Heart left ventricle (tissue), 13 donors: ENCODE measurements at regions not wholly inside any gene's neighbourhood (a gene's known extent, or its start where the extent isn't known, plus 50 kb on each side); places are given as distances from the start of the nearest gene placed in this dataset.

Experiments
- POLR2A ChIP-seq, 2 donors: fragments of 450-650 bp; IDR thresholded peaks; one replicate each; pipeline ENCODE4 v1.6.1; 2017; ENCODE audit warnings: antibody characterized with exemption in 2 of 2, mild to moderate bottlenecking in 2 of 2, moderate library complexity in 2 of 2
- TF ChIP-seq, protein P1 (sequence below), 12 donors: fragments of 200-600 bp; sonication (generic) in 4 of 12; IDR thresholded peaks; one replicate each; pipeline versions ENCODE4 v1.5.0 to v1.8.0; 2018 to 2022; ENCODE audit warnings: antibody characterized with exemption in 12 of 12, mild to moderate bottlenecking in 5 of 12
- donor health status: ischemic (EF 13 %, LVEDD 7.1; RV severe dilation, severe dysfunction).
- donor health status: DM: no; HTN: yes; CAD: no.
- donor health status: DM: no; HTN: no; CAD: no.
- donor health status: ischemic (EF 25% LVEDD 6.9; RV normal size, moderate dysfunction).
- donor health status: ischemic (EF 25% LVEDD 5.7; RV mildly dilated, moderate dysfunction).
- donor health status: ischemic (EF 35%, LVEDD 5.7; RV mildly dilated, moderate dysfunction).
- donor health status: nonischemic (EF 11% LVEDD 7.7; RV severe dilation, severe dysfunction).
- donor health status: DM: yes; HTN: yes; CAD: no.
- donor health status: PGD.
- donor health status: ischemic (EF 29% LVEDD 5.4; RV normal size, mild dysfunction).
- donor health status: nonischemic (EF 23%, LVEDD 6.1; RV moderate dilation, normal function).

DNA sequence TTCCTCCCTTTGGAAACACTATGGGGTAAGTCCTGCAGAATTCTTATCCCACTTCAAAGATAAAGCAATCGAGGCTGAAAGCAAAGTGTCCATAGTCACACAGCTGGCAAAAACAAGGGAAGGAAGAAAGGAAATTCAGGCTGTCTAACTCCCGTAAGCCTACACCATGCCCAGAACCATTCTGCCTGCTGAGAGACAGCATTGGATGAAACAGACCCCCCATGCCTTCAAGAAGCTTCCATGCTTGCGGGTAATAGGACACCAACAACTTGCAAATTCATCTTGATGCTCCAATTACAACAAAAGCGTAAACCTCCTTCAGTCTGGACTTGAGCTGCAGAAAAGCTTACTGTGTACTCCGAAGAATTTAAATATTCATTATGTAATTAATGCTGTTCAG, 181.1 kb upstream of the WWC1 start:
- TF ChIP-seq, protein P1, sequence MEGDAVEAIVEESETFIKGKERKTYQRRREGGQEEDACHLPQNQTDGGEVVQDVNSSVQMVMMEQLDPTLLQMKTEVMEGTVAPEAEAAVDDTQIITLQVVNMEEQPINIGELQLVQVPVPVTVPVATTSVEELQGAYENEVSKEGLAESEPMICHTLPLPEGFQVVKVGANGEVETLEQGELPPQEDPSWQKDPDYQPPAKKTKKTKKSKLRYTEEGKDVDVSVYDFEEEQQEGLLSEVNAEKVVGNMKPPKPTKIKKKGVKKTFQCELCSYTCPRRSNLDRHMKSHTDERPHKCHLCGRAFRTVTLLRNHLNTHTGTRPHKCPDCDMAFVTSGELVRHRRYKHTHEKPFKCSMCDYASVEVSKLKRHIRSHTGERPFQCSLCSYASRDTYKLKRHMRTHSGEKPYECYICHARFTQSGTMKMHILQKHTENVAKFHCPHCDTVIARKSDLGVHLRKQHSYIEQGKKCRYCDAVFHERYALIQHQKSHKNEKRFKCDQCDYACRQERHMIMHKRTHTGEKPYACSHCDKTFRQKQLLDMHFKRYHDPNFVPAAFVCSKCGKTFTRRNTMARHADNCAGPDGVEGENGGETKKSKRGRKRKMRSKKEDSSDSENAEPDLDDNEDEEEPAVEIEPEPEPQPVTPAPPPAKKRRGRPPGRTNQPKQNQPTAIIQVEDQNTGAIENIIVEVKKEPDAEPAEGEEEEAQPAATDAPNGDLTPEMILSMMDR (IDR thresholded peaks at IDR 0.05), result no peak
- TF ChIP-seq POLR2A (IDR thresholded peaks at IDR 0.05), result no peak
